ENCODE measurements at regions not wholly inside any gene's neighbourhood (a gene's known extent, or its start where the extent isn't known, plus 50 kb on each side); places are given as distances from the start of the nearest gene placed in this dataset.

- no peak for TF ChIP-seq RARB (CRISPR knock-in tag; IDR thresholded peaks at IDR 0.05)
- no peak for TF ChIP-seq ZNF8 (CRISPR knock-in tag; IDR thresholded peaks at IDR 0.05)
- no peak for TF ChIP-seq TSHZ2 (CRISPR knock-in tag; IDR thresholded peaks at IDR 0.05)
- no peak for TF ChIP-seq ZFP3 (CRISPR knock-in tag; IDR thresholded peaks at IDR 0.05)
- no peak for TF ChIP-seq SNAI2 (CRISPR knock-in tag; IDR thresholded peaks at IDR 0.05)
- TF ChIP-seq ISL1 (CRISPR knock-in tag; IDR thresholded peaks at IDR 0.05), result no peak
- no peak for TF ChIP-seq BACH2 (CRISPR knock-in tag; IDR thresholded peaks at IDR 0.05; ENCODE audit: borderline replicate concordance)
- TF ChIP-seq PPARA (CRISPR knock-in tag; IDR thresholded peaks at IDR 0.05; ENCODE audit: borderline replicate concordance), result no peak
- TF ChIP-seq ZC3H10 (CRISPR knock-in tag; IDR thresholded peaks at IDR 0.05), result no peak
- no peak for TF ChIP-seq TOX (CRISPR knock-in tag; IDR thresholded peaks at IDR 0.05; ENCODE audit: borderline replicate concordance)
- TF ChIP-seq CSRNP3 (CRISPR knock-in tag; IDR thresholded peaks at IDR 0.05), result no peak
- TF ChIP-seq CREB5 (CRISPR knock-in tag; IDR thresholded peaks at IDR 0.05; ENCODE audit: low read depth), result no peak
- TF ChIP-seq PATZ1 (CRISPR knock-in tag; IDR thresholded peaks at IDR 0.05; ENCODE audit: borderline replicate concordance), result no peak
These were observed 164.5 kb upstream of the DYRK2 start for GRCh38 chr12:67483871-67484554.

Data from SK-N-SH treated with all-trans-retinoic acid at 6 μM for 48 hours (cell line).